NCI-H446 treated with DMSO at 0.1 percent for 48 hours (cell line): ENCODE measurements at regions not wholly inside any gene's neighbourhood (a gene's known extent, or its start where the extent isn't known, plus 50 kb on each side); places are given as distances from the start of the nearest gene placed in this dataset.

Experiments
- DNase-seq: peaks from one replicate; lab custom pipeline; 2025; lab: John Stamatoyannopoulos, UW

- DNase-seq, result no peak
Observed at GRCh38 chr7:106775975-106776607, 89.0 kb upstream of the PIK3CG start.

DNA sequence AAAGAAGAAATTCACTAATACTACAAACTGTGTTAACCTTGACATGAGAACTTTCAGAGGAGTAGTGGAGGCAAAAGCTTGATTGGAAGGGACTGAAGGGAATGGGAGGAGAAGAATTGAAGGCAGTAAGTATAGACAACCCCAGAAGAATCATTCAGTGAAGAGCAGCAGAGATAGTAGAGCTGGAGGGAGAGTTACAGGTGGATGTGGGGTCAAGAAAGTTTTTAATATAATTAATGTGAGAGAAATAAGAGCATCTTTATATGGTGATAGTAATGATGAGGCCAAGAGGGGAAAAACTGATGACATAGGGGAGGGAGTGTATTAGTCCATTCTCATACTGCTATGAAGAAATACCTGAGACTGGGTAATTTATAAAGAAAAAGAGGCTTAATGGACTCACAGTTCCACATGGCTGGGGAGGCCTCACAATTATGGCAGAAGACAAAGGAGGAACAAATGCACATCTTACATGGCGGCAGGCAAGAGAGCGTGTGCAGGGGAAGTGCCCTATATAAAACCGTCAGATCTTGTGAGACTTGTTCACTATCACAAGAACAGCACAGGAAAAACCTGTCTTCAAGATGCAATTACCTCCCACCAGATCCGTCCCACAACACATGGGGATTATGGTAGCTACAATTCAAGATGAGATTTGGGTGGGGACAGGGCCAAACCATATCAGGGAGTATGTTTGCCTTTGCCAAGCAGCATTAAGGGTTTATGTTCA lies 88.3 kb upstream of the PIK3CG start:
- no peak for DNase-seq

DNA sequence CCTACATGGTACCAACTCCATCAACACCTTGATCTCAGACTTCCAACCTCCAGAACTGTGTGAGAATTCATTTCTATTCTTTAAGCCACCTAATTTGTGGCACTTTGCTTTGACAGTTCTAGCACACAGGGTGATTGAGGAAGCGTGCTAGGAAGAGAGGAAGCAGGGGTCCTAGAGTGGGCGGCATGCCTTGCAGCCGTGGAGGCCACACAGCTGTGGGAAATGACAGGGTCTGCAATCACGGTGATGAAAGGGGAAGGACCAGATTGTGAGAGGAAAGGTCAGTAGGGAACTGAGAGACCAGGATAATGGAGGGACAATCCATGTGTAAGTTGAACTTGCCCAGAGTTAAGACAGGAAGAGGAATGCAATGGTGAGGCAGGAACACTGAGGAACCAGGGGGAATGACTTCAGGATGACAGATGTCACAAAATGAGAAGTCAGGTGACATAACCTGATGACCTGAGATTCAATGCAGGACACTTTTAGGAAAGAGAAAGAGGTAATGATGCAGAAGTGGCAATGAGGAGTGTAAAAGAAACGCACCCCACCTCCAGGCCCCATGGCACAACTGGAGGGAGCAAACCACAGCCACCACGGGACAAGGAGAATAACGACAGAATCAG lies 87.3 kb upstream of the PIK3CG start:
- no peak for DNase-seq

DNA sequence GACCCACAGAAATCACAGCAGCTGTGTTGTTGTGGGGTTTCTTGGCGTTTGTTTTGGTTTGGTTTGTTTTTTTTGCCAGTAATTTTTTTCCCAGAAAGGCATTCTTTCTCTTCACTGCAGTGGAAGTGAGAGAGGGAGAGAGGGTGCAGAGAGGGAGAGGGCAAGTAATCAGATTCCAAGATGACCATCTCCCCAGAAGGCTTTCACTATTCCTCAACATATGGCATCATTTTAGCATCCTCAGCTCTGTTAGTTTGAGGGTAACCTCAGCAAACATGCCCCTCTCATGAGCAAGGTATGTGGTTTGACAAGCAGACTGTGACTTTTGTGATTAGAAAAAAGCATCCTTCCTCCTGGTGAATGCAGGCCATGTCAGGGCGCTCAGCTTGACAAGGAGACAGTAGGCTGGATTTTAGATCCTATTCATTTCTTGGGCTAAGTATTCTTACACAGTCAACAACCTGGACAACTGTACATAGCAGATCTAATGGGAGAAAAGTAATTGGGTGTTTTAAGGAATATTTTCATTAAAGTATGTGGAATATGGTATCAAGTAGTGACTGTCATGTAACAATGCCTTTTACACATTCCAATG lies 86.3 kb upstream of the PIK3CG start:
- DNase-seq, result no peak

DNA sequence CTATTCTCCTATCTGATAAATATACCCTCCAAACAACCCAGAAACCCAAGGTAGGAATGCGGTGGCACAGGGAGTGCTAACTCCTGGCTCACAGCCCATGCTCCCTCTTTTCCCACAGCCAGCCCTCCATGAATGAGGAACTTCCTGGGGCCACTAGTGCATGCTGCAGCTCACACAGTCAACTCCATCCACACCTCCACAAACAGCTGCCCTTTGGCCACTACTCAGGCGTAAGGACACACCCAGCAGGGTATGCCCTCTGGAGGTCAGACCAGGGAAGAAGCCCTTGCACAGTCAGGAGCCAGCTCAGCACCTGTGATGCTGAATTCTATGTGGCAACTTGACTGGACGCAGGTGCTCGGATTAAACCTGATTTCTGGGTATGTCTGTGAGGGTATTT lies 85.2 kb upstream of the PIK3CG start:
- no peak for DNase-seq

DNA sequence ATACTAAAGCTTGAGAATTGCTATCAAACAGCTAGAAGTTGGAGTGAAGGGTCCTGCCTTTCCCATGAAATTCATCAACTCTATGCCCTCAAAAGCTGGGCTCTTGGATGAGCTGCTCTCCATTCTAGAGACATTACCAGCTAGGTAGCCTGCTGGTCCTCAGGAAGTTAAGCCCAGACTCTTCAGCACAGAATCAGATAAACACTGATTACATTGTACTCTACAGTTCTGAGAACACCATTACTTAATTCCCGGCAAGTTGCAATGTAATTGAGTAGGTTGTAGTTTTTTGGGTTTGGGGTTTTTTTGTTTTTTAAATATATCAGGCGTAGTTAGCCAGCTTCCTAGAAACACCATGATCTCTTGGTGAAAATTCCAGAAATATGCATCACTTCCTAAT lies 84.1 kb upstream of the PIK3CG start:
- DNase-seq, result no peak

- DNase-seq, result no peak
Observed at GRCh38 chr7:106781828-106782544, 83.1 kb upstream of the PIK3CG start.

DNA sequence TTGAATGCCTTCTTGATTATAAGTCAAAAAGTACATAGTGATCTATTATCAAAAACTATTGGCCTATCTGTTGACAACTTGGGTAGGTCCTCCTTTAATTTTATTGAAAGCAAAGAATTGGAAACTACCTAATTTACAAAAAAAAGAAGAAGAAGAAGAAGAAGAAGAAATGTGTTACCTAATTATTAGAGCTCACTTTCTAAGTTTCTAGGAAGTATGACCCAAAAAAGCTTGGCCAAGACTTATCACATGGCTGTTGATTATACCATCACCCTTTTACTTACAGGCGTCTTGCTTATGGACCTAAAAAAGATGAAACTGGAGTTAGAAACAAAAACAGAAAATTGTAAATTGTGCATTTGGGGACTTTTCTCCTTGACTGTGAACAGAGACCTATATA lies 81.8 kb upstream of the PIK3CG start:
- DNase-seq, result no peak

DNA sequence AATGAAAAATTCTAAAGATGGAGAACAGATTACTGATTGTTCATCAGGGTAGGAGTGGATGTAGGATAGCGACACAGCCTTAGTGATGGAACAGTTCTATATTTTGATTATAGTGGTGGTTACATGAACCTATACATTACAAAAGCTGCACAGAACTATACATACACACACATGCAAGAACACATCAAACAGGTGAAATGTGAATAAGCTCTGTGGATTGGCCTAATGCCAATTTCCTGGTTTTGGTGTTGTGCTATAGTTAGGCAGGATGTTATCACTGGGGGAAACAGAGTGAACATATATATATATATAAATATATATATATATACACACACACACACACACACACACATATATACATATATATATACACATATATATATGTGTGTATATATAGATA lies 76.4 kb upstream of the PIK3CG start:
- DNase-seq, result no peak

DNA sequence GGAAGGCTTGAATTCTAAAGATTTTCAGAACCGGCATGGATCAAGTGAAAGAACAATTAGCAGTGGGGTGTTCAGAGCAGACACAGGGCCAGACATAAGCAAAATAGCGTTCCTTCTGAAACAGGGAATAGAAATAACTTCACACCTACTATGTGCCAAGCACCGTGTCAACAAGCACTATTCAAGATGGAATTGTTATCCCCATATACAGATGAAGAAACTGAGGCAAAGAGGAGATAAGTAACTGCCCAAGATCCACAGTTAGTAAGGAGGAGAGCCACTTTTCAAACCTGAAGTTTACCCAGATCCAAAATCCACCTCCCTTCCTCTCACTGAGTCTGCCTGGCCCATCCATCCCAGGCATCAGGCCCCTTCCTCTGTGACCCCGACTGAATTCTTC lies 73.6 kb upstream of the PIK3CG start:
- DNase-seq, result no peak

GRCh38 chr7:106792233-106792926 lies 72.7 kb upstream of the PIK3CG start:
- DNase-seq, result no peak

DNA sequence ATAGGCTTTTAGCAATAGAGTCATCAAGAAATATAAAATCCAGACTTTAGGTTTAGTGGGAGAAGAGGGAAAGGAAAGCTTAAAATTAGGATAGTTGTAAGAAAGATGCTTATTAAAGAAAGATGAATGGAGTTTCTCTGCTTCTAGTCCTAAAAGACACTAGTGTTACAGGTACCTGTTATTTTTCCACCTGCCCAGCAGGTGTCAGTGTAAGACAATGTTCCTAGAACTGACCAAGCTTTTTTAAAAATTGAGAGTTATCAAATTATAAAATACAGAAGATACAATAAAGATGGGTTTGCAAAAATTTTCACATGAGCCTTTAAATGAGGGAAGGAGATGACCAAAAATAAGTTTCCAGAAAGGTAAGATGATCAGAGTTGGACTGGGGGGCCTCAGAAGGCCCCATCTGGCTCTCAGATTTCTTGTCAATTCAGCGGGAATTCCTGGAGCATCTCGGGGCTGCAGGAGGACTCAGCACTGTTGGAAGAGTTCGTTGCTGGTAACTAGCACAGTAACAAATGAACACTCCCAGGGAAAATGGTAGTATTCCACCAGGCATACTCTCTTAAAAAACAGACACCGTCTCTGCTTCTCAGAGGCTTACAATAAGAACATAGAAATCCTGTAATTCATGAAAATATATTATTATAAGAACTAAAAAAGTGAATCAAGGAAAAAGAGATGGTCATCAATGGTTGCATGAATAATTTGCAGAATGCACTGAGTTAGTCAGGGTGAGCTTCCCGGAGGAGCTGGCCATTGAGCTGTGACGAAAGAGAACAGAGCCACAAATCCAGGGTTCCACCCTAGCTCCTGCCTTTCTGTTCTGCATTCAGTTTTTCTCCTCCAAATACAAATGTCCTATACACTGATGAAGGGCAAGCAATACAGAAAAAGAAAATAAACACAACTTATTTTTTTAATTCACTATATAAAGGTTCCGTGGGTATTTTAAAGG lies 71.8 kb upstream of the PIK3CG start:
- no peak for DNase-seq

GRCh38 chr7:106794276-106795083 lies 70.6 kb upstream of the PIK3CG start:
- peak; percentile 28 for DNase-seq

DNA sequence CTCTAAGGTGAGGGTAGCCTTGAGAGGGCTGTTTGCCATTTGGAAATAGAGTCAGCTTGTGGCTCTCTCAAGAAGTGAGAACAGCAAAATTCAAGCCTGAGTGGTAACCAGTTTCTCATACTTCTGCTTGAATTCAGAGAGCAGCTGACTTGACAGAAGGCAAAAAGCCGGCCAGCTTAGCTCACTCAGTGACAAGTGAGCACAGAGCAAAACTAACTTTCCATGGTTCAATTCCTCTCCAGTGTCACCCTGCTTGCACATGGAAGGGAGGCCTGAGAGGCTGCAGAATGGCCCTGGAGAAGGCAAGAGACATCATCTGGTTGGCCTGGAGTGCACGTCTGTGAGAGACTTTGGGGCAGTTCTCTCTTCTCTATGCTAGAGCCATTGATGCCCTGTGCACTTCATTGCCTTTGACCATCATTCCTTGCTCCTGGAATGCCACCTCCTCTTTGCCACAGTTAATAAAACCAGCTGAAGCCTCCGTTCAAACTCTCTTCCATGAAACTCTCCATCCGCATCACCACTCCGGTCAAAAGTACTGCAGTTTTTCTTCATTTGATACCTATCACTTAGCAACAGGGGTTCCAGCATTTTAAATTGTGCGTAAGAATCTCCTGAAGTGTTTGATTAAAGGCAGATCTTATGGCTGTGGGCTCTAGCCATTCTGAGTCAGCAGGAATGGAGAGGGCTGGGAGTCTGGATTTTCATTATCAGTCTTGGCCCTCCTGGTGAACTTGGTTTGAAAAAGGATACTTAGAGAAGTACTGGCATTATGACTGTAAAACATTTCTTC lies 69.8 kb upstream of the PIK3CG start:
- DNase-seq, result peak; percentile 6

- DNase-seq, result no peak
Observed at GRCh38 chr7:106795877-106796231, 69.2 kb upstream of the PIK3CG start.

DNA sequence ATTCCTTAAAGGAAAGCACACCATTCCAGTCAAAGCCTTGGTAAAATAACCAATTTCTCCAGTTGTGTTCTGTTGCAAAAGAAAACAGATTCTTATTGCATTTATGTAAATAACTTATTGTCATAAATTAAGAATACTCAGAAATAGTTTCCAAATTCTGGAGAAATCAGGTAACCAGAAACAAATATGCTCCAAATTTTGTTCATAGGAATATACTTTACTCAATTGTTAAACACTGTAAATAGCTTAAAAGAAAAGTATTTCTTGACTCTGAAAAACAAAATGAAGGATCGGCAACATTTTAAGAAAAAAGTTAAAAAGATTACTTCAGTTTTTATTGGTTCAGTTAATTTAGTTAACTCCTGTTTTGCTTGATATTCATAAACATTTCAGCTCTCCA lies 67.1 kb upstream of the PIK3CG start:
- DNase-seq, result no peak

GRCh38 chr7:106802589-106802988 lies 62.5 kb upstream of the PIK3CG start:
- DNase-seq, result no peak

DNA sequence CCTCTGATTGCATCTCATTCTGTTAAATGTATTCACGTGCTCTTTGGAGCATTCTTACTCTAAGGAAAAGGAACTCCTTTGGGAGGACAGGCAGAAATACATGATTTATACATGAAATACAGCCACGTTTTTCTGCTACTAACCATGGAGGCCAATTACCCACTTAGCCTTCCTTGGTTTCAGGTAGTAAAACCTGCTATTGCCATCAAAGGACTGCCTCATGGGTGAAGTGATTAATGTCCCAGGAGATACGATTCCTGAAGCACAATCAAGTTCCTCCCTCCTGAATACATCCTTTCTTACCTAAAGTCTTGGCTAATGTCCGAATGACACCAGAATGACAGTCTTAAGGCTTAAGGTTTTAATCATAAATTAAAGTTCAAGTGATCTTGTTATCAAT lies 58.5 kb upstream of the PIK3CG start:
- DNase-seq, result no peak

GRCh38 chr7:106807474-106807873 lies 57.6 kb upstream of the PIK3CG start:
- DNase-seq, result no peak
